GM19240 (cell line): ENCODE measurements at regions not wholly inside any gene's neighbourhood (a gene's known extent, or its start where the extent isn't known, plus 50 kb on each side); places are given as distances from the start of the nearest gene placed in this dataset.
A peak's percentile ranks its signal among the peaks of the same experiment; 100 is the strongest.

Experiments
- DNase-seq: peaks from one replicate; pipeline ENCODE4 v3.0.0; 2011; ENCODE audit warnings: low spot score; ENCODE audit not compliant: insufficient read length

DNA sequence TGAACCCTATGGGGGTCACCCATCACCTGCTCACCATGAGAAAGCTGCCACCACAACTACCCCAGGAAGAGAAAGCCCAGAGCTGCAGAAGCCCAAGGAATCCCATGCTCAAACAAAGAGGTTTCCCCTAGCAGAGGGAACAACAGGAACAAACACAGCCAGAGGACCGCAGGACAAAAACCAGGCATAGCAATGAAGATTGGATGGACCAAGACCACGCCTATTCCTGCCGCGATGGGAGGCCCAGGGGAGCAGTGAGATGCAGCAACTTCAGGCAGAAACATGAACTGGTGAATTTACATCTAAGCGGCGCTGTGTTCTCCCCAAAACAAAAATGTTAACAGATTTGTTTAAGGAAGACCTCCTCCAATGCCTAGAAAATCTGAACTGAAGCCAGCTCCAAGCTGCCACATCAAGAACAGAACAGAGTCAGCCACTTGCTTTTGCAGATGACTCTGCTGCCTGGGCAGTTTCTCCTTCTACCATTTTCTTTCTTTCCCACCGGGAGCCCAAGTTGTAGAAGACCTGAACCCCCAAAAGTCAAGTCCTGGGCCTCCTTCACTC, 134.2 kb upstream of the NEBL start:
- no peak for DNase-seq

DNA sequence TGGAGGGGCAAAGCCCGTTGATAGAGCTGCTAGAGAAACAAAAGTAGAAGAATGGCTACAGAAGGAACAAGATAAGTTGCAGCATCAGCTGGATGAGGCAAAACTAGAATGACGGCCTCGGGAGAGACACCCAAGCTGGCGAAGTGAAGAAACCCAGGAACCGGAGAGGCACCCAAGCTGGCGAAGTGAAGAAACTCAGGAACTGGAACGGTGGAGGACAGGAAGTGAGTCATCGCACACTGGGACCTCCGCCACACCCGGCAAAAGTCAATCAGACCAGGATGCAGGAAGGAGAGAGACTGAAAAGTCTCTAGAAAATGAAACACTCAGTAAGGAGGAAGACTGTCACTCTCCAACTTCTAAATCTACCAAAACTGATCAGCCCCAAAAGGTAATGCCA, 133.0 kb upstream of the NEBL start:
- no peak for DNase-seq

DNA sequence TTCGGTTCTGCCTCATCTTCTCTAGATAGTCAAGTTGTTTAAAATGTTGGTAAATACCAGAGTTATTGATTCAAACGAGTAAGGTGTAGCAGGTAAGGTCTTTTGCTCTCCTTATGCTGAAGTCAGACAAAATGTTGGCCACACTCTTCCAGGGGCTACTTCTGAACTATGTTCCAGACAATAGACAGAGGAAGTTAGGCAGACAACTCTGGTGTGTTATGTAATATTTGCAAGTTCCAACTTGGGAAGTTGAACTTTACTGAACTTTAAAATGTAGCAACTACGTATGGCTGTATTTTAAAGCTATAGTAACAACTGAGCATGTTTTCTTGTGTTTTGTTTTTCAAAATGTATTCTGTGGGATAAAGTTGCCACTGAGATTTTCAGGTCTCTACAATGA, 125.7 kb upstream of the NEBL start:
- no peak for DNase-seq

DNA sequence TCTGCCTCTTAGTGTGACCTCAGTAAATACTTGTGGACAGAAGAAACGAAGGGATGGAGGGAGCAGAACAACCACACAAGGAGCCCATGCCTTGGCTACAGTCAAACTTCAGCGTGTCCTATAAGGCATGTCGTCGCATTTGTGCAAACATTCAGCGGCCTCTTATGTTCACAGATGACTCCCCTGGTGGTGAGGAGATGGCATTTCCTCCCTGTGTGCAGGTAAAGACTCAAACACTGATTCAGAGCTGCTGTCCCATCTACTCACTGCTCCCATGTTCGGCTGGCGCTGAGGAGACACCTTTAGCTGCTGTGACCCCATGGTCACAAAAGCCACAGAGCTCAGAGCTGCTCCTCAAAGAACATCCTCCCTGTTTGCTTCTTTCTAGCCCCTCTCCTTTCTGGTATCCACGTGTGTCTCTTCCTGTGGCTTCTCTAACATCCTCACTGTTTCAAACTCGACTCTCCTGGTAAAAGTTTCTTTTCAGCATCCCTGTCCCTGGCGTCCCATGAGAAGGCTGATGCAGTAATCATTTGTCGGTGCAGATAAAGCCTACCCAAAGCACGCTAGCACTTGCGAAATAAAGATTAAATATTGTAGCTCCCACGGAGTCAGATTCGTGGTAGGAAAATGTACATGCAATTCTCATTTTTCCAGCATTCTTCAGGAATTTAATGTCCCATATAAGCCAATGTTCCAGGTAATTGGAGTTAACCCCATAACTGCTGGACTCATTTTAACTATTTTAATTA, 124.9 kb upstream of the NEBL start:
- no peak for DNase-seq

DNA sequence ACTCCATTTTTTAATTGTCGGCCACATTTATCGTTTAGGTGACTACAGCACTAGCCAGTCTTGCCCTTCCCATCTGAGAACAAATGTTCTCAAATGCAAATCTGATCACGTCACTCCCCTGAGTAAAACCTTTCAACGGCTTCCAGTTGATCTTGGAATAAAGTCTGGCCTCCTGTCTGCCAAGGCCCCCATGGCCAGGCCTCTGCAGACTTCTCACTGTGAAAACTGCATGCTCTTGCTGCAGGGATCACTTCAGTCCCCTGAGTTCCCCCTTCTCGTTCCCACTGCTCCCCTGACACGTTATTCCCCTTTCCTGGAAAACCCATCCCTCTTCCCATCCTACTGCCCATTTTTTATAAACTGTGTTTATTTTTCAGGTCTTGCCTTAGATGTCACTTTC, 124.1 kb upstream of the NEBL start:
- DNase-seq = no peak

DNA sequence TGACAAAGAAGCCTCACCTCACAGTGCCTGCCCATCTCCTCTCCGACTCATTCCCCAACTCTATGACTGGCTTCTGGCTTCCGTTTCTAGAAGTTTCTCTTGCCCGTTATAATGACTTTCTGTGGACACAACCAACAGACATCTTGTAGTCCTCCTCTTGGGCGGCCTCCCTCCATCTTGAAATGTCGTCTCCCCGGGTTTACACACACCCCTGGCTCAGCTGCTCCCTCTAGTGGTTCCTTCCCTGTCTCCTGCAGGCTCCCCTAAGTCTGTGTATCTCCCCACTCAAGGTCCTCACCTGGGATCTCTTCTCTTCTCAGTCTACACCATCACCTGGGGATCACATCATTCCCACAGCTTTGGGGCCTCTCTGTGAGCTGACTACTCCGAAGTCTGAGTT, 123.4 kb upstream of the NEBL start:
- peak; percentile 24 for DNase-seq

DNA sequence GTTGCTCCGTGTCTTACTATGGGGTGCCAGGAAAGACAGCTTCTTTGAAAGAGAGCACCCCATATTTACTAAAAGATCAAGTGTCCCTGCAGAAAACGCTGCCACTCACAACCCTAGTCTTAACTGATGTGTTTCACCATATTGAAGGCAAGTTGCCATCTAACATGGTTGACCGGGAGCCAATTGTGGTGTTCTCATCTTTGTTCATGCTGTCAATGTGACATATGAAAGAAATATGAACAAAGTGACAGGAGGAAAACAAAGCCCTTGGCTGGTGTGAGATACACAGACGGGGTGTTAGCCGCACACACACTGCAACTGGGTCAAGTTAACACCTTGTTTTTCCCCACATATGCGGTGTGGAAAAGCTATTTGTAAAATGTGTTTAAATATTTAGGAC, 122.3 kb upstream of the NEBL start:
- no peak for DNase-seq

DNA sequence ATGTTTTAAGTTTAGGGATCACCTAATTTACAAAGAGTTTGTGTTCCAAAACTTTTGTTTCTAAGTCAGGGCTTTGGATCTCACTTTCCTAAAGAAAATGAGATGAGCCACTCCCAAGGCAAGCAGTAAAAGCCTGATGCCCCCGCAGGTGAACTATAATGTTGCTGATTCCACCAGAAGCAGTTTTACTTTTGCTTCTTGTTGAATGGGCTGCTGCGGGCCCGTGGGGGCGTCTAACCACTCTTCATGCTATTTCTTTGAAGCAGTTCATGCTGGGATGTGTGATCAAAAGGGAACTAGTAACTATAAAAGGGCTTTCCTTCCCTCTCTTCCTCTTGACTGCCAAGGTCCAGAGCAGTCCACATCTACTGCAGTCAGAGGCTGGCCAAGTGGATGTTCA, 118.7 kb upstream of the NEBL start:
- DNase-seq = no peak

DNA sequence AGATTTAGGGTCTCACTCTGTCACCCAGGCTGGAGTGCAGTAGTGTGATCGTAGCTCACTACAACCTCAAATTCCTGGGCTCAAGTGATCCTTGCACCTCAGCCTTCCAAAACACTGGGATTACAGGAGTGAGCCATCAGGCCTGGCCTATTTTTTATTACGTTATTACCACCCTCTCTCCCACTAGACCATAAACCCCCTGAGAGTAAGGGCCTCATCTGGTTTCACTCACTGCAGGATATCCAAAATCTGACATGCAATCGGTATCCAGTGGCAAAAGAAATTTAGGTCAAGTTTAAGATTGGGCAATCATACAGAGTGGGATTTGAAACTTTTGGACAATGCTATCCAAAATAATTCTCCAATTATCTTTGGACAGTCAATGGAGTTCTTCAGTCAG, 117.0 kb upstream of the NEBL start:
- no peak for DNase-seq

DNA sequence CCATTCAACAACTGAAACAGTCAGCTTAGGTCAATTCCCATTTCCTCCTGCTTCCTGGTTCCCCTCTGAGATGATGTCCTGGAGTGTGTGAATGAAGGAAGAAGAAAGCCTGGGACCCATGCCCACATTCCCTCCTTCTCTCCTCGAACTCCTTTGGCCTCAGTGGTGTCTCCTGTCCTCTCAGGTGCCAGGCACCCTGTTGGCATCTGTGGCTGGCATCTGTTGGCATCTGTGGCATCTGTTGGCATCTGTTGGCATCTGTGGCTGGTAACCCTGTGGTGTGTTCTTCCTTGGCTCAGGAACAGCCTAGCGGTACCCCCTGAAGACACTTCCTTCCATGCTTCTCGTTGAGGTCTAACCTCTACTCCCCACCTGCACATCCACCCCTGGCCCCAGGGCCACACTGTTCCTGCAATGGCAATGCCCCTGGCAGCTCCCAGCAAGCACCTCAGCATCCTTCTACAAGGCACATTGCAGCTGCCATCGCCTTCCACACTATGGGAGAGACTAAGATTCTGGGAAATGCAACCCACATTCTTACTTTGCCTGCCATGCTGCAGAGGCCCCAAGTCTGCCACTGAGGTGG, 114.4 kb upstream of the NEBL start:
- no peak for DNase-seq

DNA sequence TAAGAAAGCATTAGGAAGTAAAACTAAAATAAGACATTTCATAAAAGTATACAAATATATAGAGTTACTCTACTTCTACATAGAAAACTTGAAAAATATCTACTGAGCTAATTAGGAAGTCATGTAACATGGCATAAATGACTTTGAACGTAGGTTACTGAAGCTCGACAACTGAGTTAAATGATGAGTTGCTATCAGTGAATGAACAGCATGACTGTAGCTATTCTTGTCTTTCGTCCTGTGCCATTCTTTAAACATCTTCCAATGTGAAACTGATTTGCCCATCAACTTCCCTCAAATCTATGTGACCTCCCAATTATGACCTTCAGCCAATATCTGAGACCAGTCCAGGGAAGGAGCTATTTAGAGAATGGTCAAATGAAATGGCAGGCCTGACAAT, 113.5 kb upstream of the NEBL start:
- no peak for DNase-seq

DNA sequence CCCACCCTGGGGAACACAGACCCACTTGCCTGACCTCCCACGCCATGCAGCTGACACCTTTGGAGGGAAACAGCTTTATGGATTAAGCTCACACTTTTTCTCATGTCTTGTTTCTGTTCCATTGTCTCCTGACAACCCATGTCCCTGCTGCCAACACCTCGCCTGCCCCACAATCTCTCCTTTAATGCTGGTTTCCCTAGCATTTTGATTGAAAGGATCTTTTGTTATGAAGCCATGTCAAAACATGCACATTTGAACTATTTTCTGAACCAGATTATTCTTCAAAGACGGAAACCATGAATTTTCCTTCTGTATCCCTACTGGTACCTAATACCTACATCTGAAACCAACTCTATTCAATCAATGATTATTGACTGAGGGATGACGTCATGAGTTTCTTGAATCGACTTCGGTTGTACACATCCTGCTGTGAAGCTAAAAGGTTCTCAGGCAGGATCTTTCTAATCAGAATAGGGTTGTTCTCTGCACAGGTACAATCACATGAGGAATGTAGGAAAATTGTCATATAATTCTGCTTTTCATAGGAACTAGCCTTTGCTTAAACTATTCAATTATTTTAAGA, 106.2 kb upstream of the NEBL start:
- no peak for DNase-seq

DNA sequence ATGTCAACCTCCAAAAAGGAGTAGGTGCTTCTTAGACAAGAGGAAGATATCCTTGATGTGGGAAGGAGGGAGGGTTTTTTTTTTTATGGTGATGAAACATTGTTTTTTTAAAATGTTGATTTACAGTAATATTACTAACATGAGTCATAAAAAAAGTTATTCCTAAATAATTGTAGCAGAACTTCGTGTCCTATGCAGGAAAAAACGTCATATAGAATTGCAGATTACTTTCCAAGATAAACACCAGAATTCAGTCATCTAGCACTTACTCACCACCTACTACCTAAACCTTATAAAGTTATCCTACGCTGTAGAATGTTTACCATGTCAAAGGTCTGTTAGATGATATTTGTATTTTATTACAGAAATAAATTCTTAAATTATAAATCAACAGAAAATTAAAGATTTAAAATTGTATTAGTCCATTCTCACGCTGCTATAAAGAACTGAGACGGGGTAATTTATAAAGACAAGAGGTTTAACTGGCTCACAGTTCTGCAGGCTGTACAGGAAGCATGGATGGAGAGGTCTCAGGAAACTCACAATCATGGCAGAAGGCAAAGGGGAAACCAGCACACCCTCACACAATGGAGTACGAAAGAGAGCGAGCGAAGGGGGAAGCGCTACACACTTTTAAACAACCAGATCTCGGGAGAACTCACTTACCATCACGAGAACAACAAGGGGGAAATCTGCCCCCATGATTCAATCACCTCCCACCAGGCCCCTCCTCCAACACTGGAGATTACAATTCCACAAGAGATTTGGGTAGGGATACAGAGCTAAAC, 105.2 kb upstream of the NEBL start:
- no peak for DNase-seq

DNA sequence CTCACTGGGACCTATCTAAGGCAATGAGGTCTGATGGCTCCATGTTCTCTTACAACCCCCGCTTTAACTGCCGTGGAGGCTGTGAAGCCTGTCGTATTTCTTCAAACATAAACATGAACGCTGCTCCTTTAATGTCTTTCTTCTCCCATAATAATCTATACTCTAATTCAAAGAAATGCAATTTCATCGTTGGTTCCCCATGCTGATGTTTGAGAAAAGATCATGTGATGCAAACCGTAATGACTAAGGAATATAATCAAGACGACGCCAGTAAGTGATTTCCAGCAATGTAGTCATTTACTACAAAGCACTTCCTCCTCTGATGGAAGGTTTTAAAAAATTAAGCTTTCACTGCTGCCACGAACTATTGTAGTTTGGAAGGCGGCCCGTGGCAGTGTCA, 102.6 kb upstream of the NEBL start:
- DNase-seq = no peak

DNA sequence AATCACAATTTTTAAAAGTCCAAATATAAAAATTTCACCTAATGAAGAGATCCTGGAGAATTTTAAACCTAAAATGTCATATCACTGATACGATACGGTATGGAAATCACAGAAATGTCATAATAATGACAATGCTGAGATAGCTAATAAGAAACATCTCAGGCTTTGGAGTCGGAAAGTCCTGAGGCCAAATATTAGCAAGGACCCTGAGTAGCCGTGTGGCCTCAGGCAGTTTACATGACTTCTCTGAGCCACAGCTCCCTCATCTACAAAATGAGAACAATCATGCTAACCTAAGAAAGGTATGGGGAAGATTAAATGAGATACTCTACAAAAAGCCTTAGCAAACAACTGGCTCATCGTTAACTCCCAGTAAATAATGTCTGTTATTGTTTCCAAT, 100.9 kb upstream of the NEBL start:
- no peak for DNase-seq

DNA sequence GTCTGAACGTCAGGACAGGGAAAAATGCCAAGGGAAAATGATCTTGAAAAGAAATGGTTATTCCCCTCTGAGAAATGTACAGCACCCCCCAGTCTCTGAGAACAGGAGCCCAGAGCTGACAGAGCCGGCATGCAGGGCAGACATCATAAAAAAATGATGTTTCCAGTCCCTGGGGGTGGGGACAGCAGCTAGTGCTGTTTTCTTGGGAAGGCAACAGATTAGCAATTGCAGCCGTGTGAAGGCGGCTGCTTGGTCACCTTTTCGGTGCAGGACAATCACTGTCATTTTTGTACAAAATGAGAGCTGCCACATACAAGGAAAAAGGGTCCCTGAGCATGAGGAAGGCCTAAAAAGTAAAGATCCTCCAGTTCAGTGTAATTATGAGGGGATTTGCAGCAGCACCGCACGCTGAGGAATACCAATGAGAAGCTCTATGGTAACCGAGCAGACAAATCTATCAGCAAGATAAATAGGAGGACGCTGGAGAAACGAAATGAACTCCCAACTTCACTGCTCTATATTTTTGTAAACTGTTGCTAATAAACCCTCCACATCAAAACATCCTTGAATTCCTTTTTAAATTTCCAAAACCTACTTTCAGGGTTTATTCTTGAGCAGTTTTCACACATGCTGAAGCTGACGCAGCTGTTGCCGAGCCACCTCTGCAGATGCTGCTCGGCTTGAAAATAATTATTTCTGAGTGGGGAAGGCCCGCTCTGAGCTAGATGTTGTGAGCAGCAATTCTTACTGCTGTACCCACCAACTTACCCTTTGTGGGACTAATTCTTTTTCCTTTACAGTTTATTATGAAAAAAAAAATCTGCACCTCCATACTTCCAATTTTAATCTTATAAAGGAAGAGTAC, 98.2 kb upstream of the NEBL start:
- DNase-seq = no peak

DNA sequence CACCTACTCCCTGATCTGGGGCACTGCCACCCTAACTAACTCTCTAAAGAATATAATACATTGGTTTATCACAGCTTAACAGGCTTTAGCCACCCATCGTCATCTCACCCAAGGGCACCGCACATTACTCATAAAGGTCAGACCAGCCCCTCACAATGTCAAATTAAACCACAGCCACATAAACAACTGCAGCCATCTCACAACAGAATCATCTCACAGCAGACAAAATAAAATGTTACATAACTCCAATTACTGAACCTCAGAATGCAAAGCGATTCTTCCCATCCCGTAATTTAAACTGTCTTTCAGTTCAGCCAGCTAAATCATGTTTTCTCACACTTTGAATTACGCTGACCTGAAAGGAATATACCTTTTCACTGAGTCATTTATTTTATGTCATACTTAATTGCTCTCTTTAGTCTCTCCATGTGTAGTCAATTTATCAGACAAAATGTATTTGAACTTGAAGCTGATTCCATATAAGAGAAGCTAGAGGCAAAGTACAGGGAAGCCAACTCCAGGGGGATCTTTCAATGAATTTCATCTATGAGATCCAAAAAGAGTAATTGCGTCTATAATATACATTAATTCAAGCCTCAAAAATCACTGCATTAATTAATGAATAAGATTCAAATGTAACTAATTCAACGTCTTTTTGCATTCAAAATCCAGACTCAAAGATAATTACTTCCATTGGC, 96.9 kb upstream of the NEBL start:
- DNase-seq = no peak

DNA sequence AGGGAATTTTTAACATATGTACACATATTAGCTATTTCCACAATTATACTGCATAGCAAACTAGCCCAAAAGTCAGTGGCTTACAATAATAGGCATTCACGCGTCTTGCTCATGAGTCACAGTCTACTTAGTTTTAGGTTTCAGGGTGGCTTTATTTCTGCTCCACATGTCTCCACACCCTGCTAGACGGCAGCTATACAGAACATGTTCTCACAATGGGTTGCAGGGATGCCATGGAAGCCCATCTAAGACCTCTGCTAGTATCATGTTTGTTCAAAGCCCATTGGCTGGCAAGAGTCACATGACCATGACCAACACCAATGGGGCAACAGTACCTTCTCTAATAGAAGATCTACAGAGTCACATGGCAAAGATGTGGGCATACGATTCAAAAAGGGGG, 96.3 kb upstream of the NEBL start:
- DNase-seq = no peak

DNA sequence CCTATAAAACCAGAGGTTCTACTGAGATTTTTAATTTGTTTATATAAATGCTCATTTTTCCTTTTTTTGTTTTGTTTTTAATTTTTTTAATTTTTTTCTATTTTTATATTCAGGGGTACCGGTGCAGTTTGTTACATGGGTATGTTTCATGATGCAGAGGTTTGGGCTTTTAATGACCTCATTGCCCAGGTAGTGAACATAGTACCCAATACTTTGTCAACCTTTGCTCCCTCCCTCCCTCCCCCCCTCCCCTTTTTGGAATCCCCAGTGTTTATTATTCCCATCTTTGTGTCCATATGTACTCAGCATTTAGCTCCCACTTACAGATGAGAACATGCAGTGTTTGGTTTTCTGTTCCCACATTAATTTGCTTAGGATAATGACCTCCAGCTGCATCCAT, 94.4 kb upstream of the NEBL start:
- no peak for DNase-seq

DNA sequence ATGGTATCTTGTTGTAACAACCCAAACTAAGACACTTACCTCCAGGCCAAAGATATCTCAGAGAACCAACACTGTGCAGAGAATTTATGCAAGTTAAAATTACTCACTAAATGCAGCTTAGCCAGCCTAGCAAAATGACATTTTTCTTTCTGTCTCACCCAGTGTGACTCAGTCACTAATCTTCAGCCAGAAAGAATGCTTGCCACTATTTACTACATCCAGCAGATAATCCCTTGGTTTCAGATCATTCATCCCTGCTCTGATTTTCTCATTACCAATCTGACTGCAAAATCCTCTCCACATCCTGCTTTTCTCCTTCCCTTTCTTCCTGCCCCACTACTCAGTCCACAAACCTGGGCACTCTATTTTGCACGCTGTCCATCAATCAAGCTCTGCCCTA, 93.5 kb upstream of the NEBL start:
- DNase-seq = no peak
